GM18520 (cell line): ENCODE measurements at regions not wholly inside any gene's neighbourhood (a gene's known extent, or its start where the extent isn't known, plus 50 kb on each side); places are given as distances from the start of the nearest gene placed in this dataset.

Experiments
- ATAC-seq: cut with Tn5 transposase; IDR thresholded peaks from one replicate; pipeline ENCODE4 v1.9.1; 2021; ENCODE audit not compliant: unreplicated experiment

- no peak for ATAC-seq
Measured at GRCh38 chr9:99737649-99738048, 84.0 kb upstream of the NR4A3 start.

- no peak for ATAC-seq
Measured at GRCh38 chr9:99743006-99743405, 78.7 kb upstream of the NR4A3 start.

GRCh38 chr9:99743455-99743854, 78.2 kb upstream of the NR4A3 start:
- no peak for ATAC-seq

GRCh38 chr9:99744132-99744531, 77.6 kb upstream of the NR4A3 start:
- no peak for ATAC-seq

GRCh38 chr9:99745085-99745484, 76.6 kb upstream of the NR4A3 start:
- ATAC-seq, result no peak

GRCh38 chr9:99746406-99746805, 75.3 kb upstream of the NR4A3 start:
- no peak for ATAC-seq

- no peak for ATAC-seq
Measured at GRCh38 chr9:99748266-99748665, 73.4 kb upstream of the NR4A3 start.

GRCh38 chr9:99748676-99749075, 73.0 kb upstream of the NR4A3 start:
- no peak for ATAC-seq

GRCh38 chr9:99749641-99750040, 72.0 kb upstream of the NR4A3 start:
- no peak for ATAC-seq

- ATAC-seq, result no peak
Measured at GRCh38 chr9:99750526-99750925, 71.2 kb upstream of the NR4A3 start.

GRCh38 chr9:99752417-99753109, 69.1 kb upstream of the NR4A3 start:
- ATAC-seq, result no peak

GRCh38 chr9:99753436-99753835, 68.2 kb upstream of the NR4A3 start:
- ATAC-seq, result no peak

- ATAC-seq, result no peak
Measured at GRCh38 chr9:99760421-99760820, 61.3 kb upstream of the NR4A3 start.

- peak; percentile 93 for ATAC-seq
Measured at GRCh38 chr9:99762470-99762869, 59.2 kb upstream of the NR4A3 start.
